ENCODE measurements at regions not wholly inside any gene's neighbourhood (a gene's known extent, or its start where the extent isn't known, plus 50 kb on each side); places are given as distances from the start of the nearest gene placed in this dataset.
A peak's percentile ranks its signal among the peaks of the same experiment; 100 is the strongest.
"Not testable (repeated sequence)": the region's sequence is repeated elsewhere in the genome, so short reads cannot be mapped to it uniquely, and the experiment has no call there.

DNA sequence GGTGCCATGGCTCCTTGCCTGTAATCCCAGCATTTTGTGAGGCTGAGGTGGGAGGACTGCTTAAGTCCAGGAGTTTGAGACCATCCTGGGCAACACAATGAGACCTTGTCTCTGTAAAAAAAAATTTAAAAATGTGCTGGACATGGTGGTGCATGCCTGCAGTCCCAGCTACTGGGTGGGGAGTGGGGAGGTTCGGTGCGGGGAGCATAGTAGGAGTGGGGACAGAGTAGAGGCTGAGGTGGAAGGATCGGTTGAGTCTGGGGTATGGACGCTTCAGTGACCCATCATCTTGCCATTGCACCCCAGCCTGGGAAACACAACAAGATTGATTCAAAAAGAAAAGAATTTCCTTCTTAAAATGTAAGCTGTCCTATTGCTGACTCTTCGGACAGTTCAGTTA lies 1490.0 kb upstream of the GBE1 start:
- Mint-ChIP-seq H3K27me3 (no peaks in the 10 kb centered on the region), H3K36me3 (no peaks in the 10 kb centered on the region), H3K27ac (no peak overlapping the region), H3K4me1 (no peaks in the 10 kb centered on the region), H3K9me3 (peaks cover 7% of the 10 kb centered on the region), H3K4me3 (no peak overlapping the region)
- no peak for ATAC-seq

DNA sequence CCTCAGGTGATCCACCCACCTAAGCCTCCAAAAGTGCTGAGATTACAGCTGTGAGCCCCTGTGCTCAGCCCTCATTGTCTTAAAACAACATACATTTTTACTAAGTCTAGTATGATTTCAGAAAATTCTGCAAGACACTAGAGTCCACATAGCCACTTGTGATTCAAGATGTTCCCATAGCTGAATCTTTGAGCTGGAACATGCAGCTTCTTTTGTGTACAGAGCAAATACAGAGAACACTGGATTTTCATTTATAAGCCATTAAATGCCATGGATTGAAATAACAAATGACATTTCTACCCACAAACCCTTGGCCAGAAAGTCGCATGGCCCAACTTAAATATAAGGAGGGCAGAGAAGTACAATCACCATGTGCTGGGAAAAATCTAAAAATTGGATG lies 1489.2 kb upstream of the GBE1 start:
- no peak for ATAC-seq
- Mint-ChIP-seq H3K27ac (no peak overlapping the region), H3K27me3 (no peaks in the 10 kb centered on the region), H3K4me1 (no peaks in the 10 kb centered on the region), H3K9me3 (peaks cover 12% of the 10 kb centered on the region), H3K4me3 (no peak overlapping the region), H3K36me3 (no peaks in the 10 kb centered on the region)

DNA sequence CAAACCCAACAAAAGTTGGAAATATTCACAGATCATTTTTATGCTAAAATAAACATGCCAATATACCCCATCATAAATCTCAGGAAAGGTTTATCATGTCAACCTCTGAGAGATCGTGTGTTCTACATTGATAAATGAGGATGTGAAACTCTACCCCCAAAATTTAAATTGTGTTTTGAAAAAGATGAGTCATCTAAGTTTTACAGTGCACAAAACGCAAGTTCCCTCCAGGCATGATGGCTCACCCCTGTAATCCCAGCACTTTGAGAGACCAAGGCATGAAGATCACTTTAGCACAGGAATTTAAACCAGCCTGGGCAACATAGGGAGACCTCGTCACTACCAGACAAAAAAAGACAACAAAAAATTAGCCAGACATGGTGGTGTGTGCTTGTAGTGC lies 1487.0 kb upstream of the GBE1 start:
- no peaks in the 10 kb centered on the region for H3K36me3 Mint-ChIP-seq
- no peaks in the 10 kb centered on the region for H3K4me1 Mint-ChIP-seq
- H3K27me3 Mint-ChIP-seq, result no peaks in the 10 kb centered on the region
- no peak overlapping the region for H3K4me3 Mint-ChIP-seq
- no peak overlapping the region for H3K27ac Mint-ChIP-seq
- ATAC-seq, result no peak
- H3K9me3 Mint-ChIP-seq, result peaks cover 17% of the 10 kb centered on the region

DNA sequence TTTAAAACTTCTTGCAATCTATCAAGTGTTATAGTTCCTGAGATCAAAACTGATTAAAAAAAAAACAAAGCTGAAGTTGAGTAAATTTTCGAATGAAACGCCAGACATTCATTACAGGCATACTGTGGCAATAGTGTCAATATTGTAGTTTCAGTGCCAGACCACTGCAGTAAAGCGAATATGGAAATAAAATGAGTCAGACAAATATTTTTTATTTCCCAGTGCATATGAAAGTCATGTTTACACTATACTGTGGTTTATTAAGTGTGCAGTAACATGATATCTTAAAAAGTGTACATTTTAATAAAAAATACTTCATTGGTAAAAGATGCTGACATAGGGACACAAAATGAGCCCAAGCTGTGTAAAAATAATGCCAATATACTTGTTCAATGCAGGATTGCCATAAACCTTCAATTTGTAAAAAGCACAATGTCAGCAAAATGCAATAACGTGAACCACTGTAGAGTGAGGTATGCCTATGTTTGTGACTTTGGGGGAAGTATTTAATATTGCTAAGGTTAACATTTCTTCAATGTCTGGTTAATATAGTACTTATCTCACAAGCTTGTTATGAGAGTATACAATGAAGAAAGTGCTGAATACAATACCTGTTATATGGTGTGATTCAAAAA lies 1473.9 kb upstream of the GBE1 start:
- H3K27ac Mint-ChIP-seq, result no peak overlapping the region
- peaks cover 5% of the 10 kb centered on the region for H3K9me3 Mint-ChIP-seq
- no peaks in the 10 kb centered on the region for H3K27me3 Mint-ChIP-seq
- H3K36me3 Mint-ChIP-seq, result no peaks in the 10 kb centered on the region
- ATAC-seq, result no peak
- no peak overlapping the region for H3K4me3 Mint-ChIP-seq
- H3K4me1 Mint-ChIP-seq, result no peaks in the 10 kb centered on the region

DNA sequence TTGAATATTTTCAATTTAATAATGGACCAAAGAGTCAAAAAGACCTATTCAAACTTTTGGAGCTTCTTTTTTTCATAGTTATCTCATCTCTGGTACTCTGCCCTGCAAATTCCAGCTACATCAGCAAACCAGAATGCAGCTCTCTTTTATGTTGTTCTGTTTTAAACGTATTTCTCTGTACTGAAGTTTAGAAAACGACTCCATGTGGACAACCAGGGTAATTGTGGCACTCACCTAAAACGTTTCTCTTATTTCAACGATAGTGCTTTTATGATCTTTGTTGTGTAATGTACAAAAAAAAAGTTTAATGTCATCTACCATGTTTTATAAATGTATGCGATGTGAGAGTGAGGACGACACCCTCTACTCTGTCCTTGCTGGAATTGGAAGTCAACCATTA lies 1472.3 kb upstream of the GBE1 start:
- no peaks in the 10 kb centered on the region for H3K4me1 Mint-ChIP-seq
- peaks cover 5% of the 10 kb centered on the region for H3K9me3 Mint-ChIP-seq
- H3K36me3 Mint-ChIP-seq, result no peaks in the 10 kb centered on the region
- no peak overlapping the region for H3K27ac Mint-ChIP-seq
- no peaks in the 10 kb centered on the region for H3K27me3 Mint-ChIP-seq
- H3K4me3 Mint-ChIP-seq, result no peak overlapping the region
- ATAC-seq, result no peak

DNA sequence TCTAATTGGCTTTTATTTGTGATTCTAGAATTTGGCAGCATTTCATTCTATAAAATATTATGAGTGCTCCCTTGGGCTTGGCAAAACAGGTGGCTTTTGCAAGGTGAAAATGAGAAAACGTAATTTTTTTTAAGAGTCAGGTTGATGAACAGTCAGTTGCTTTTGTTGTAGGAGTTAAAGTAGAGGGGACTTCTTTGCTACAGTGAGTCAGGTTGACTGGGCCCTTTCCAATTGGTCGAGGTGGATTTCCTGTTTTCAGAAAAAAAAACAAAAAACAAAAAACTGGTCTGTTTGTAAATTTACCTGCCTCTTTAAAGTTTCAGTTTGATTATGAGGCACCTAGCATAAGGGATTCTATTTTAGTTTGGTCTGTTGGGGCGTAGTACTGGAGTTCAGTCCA lies 1469.4 kb upstream of the GBE1 start:
- no peak overlapping the region for H3K4me3 Mint-ChIP-seq

DNA sequence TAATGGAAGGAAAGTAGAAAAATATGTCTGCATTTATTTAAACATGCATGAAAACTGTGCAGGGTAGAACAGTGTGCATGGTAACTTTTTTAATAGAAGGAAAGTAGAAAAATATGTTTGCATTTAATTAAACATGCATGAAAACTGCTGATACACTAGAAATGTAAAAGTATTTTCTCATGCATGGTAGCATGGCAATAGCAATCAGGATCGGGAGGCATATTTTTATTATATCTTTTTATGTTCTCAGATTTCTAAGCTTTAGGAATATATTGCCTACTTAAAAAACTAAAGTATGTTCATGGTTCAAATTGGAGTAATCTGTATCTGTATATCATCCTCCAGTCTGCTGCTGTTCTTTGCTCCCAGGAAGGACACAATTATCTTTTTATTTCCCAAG lies 1468.9 kb upstream of the GBE1 start:
- Mint-ChIP-seq H3K27me3 (no peaks in the 10 kb centered on the region), H3K9me3 (peaks cover 9% of the 10 kb centered on the region), H3K36me3 (no peaks in the 10 kb centered on the region), H3K4me1 (no peaks in the 10 kb centered on the region), H3K4me3 (no peak overlapping the region), H3K27ac (no peak overlapping the region)
- ATAC-seq, result no peak

More for the DNA sequence above, 1469.4 kb upstream of the GBE1 start:
- ATAC-seq, result no peak
- no peaks in the 10 kb centered on the region for H3K27me3 Mint-ChIP-seq
- H3K4me1 Mint-ChIP-seq, result no peaks in the 10 kb centered on the region
- H3K9me3 Mint-ChIP-seq, result peaks cover 9% of the 10 kb centered on the region
- no peaks in the 10 kb centered on the region for H3K36me3 Mint-ChIP-seq
- H3K27ac Mint-ChIP-seq, result no peak overlapping the region

DNA sequence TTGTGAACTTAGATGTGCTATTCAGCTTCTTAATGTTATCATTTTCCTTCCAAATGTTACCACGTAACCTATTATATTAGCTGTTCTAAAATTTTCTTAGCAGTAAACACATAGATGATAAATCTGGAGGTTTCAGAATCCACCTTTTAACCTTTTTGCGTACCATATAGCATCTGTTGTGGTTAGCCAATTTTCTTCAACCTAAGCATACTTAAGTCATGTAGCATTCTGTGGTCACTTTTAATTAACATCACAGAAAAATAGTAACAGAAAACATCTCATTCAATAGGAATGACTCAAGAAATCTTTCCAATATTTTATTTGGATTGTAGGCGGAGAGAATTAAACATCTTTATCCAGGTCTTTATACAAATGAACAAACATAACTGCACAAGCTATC lies 1465.3 kb upstream of the GBE1 start:
- Mint-ChIP-seq H3K27me3 (no peaks in the 10 kb centered on the region), H3K4me1 (no peaks in the 10 kb centered on the region), H3K36me3 (no peaks in the 10 kb centered on the region), H3K27ac (no peak overlapping the region), H3K9me3 (peaks cover 5% of the 10 kb centered on the region), H3K4me3 (no peak overlapping the region)
- no peak for ATAC-seq

DNA sequence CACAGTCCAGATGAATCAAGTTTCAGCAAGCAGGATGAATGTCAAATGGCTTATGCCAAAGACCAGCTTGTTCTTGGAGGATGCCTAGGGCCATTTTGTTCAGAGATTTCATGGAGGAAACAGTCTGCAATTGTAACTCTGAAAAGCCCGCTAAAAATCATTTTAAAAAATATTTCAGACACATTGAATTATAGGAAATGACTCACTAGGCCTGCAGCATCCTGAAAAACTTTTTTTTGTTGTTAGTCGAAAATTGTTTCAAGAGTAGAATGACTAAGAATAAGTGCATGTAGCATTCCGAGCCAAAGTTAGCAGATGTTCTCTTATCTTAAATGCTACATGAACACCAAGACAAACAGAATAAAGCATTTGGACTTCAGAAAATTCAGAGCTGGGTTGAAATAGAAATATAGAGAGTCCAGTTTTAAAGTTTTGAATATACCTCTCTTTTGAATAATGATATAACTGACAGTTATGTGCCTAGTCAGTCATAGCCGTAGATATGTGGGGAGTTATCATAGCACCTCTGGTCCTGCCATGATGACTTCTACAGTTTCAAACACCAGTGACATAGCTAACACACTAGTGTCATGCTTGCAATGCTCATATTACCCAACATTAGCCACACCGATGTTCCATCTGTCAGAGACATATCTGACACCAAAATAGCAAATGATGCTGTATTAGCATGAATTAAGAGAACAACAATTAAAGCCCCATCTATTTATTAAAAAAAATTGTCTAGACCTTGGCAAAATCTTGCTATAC lies 1462.8 kb upstream of the GBE1 start:
- Mint-ChIP-seq H3K4me3 (no peak overlapping the region), H3K9me3 (peaks cover 5% of the 10 kb centered on the region), H3K4me1 (no peaks in the 10 kb centered on the region), H3K36me3 (no peaks in the 10 kb centered on the region), H3K27me3 (no peaks in the 10 kb centered on the region), H3K27ac (no peak overlapping the region)
- no peak for ATAC-seq

DNA sequence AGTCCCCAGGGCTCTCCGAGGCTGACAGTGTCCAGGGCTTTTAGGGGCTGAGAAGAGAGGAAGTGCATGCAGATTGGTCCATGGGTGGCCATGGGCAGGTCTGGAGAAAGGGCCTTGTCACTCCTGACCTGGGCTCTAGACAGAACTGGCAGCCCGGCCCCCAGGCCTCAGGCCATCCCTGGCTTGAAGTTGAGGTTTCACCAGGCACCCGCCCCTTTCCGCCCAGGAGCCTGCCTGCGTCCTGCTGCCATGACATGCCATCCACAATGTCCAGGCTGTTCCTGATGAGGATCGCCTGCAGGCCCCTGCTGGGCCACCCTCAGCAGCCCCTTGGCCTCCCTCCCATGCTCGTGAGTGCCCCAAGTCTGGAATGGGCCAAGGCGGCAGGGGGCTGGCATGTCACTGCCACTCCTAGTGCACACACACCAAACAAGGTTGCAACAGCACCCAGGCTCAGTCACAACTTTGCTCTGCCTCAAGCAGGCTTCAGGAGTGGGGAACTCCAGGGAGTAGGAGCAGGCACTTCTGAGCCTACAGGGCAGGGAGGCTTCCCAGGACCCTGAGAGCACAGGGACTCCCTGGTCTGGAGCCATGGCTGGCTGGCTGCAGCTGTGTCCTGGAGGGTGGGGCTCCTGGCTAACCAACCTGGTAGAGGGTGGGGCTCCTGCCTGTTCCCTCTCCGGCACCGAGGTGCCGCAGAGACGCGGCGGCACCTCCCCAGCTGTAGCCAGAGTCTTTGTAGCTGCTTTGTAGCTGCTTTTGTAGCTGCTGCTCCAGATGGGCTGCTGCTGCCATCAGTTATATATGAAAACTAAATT lies 1457.1 kb upstream of the GBE1 start:
- ATAC-seq, result peak; percentile 47
- Mint-ChIP-seq H3K27me3 (no peaks in the 10 kb centered on the region), H3K4me3 (no peak overlapping the region), H3K36me3 (no peaks in the 10 kb centered on the region), H3K27ac (no peak overlapping the region), H3K9me3 (no peaks in the 10 kb centered on the region), H3K4me1 (no peaks in the 10 kb centered on the region)

DNA sequence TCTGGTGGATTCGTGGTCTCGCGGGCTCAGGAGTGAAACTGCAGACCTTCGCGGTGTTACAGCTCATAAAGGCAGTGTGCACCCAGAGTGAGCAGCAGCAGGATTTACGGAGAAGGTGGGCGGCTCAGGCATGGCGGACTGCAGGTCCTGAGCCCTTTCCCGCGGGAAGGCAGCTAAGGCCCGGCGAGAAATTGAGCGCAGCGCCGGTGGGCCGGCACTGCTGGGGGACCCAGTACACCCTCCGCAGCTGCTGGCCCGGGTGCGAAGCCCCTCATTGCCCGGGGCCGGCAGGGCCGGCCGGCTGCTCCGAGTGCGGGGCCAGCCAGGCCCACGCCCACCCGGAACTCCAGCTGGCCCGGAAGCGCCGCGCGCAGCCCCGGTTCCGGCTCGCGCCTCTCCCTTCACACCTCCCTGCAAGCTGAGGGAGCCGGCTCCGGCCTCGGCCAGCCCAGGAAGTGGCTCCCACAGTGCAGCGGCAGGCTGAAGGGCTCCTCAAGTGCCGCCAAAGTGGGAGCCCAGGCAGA lies 1456.2 kb upstream of the GBE1 start:
- H3K27ac Mint-ChIP-seq, ATAC-seq, H3K4me1 Mint-ChIP-seq, H3K4me3 Mint-ChIP-seq, H3K36me3 Mint-ChIP-seq, H3K27me3 Mint-ChIP-seq, H3K9me3 Mint-ChIP-seq: not testable (repeated sequence)

DNA sequence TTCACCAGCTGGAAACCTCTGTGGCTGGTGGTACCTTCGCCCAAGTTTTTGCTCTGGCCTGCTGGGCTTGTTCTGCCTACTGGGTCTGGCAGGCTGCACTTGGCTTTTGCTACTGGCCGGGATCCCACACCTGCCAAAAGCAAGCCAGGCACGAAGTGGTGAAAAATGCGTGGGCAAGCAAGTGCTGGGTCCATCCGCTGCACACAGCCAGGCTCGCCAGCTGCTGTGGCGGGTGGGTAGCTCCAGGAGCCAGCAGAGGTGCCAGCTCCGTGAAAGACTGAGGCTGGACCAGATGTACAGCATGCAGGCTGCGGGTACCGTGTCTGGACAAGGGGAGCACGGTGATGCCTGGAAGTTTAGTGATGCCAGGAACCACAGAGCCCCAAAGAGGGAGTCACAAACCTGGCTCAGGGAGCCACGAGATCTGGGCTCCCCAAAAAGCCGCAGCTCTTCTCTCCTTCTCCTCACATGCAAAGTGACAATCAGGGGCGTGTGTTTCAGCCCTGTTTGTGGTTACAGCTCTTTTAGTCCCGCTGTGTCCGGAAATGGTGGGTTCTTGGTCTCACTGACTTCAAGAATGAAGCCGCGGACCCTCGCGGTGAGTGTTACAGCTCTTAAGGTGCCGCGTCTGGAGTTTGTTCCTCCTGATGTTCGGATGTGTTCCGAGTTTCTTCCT lies 1455.6 kb upstream of the GBE1 start:
- H3K4me3 Mint-ChIP-seq, result no peak overlapping the region
- H3K4me1 Mint-ChIP-seq, result no peaks in the 10 kb centered on the region
- no peaks in the 10 kb centered on the region for H3K36me3 Mint-ChIP-seq
- H3K9me3 Mint-ChIP-seq, result no peaks in the 10 kb centered on the region
- no peak for ATAC-seq
- no peak overlapping the region for H3K27ac Mint-ChIP-seq
- no peaks in the 10 kb centered on the region for H3K27me3 Mint-ChIP-seq

DNA sequence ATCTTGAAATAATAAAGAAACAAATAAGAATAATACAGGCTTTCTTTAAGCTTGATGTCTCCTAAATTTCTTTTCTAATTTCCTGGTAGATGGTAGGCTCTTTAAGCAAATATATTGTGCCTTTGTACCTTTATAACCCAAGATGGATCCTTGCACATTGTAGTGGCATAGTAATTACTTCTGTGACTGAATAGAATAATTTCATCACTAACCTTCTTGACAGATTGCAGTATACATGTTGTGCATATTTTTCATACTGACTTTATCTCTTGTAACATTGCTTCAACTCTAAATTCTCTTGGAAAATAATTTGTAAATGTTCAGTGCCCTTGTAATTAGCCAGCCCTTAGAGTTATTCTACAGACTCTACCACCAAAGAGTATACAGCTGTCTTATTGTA lies 1433.8 kb upstream of the GBE1 start:
- no peak for ATAC-seq

DNA sequence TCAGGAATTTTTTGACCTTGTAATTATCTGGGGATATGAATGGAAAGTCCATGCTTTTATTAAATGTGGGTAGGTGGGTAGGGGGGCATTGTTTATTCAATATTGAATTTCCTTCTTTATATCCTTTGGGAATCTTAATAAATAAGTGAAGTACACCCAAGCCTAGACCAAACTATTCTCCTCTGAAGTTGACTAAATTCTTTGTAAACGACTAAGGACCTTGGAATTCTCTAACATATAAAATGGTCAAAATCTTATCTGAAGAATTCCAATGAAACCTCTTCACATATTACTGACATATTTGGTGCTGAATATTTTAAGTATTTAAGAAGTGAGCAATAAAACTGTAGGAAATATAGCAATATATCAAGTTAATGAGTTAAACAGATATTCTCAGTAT lies 1432.1 kb upstream of the GBE1 start:
- H3K9me3 Mint-ChIP-seq, result no peaks in the 10 kb centered on the region
- no peaks in the 10 kb centered on the region for H3K36me3 Mint-ChIP-seq
- no peaks in the 10 kb centered on the region for H3K4me1 Mint-ChIP-seq
- no peak for ATAC-seq
- no peak overlapping the region for H3K27ac Mint-ChIP-seq
- H3K4me3 Mint-ChIP-seq, result no peak overlapping the region
- H3K27me3 Mint-ChIP-seq, result no peaks in the 10 kb centered on the region

More for the DNA sequence above, 1433.8 kb upstream of the GBE1 start:
- Mint-ChIP-seq H3K27me3 (no peaks in the 10 kb centered on the region), H3K36me3 (no peaks in the 10 kb centered on the region), H3K9me3 (no peaks in the 10 kb centered on the region), H3K27ac (no peak overlapping the region), H3K4me3 (no peak overlapping the region), H3K4me1 (no peaks in the 10 kb centered on the region)

DNA sequence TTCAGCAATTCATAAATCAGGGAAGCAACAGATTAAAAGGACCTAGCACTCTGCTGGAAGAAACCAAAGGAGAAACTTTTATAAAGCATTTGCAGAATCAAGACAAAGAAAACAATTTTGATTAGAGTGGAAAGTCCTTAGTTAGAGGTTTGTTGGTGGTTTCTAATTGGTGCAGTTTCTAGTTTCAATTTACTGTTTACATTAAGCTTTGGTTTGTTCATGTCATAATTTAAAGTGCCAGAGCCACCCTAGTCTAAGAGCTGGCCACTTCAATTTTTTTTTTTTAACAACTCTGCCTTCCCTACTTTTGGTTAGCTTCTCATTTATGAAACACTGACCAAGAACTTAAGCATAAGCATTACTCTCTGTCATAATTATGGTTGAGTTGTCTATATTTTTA lies 1428.2 kb upstream of the GBE1 start:
- ATAC-seq, result no peak
- Mint-ChIP-seq H3K4me3 (no peak overlapping the region), H3K27ac (no peak overlapping the region), H3K4me1 (no peaks in the 10 kb centered on the region), H3K36me3 (no peaks in the 10 kb centered on the region), H3K27me3 (no peaks in the 10 kb centered on the region), H3K9me3 (peaks cover 3% of the 10 kb centered on the region)

Data from stimulated activated memory B cell treated with anti-CD40 and anti-IgM and Interleukin-4, amounts not matched to agents 10 μg/mL and 1 μg/mL and 100 μg/mL, for 72 hours (primary cell).